ENCODE measurements at regions not wholly inside any gene's neighbourhood (a gene's known extent, or its start where the extent isn't known, plus 50 kb on each side); places are given as distances from the start of the nearest gene placed in this dataset.

DNA sequence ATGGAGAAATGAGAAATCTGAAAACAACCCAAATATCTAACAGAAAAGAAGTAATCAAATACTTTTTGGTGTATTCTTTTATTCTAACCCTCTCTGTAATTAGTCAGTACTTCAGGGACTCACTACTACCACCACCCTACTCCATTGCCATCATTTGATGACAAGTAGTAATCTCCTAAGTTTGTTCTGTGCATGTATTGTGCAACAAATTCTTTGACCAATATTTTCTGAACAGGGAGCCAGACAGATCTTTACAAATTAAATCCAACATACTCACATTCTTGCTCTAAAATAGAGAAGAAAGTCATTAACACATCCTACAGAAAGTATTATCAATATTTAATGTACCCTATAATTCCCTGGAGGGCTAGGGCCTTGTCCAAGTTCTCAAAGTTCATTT lies 1416.4 kb downstream of the DSC3 start:
- Histone ChIP-seq H3K9me3 (ENCODE audit: insufficient read depth, low read length, severe bottlenecking) (no peaks in the 10 kb centered on the region), H3K79me2 (ENCODE audit: insufficient read depth, low read length) (no peaks in the 10 kb centered on the region), H4K20me1 (ENCODE audit: insufficient read depth, low read length) (no peaks in the 10 kb centered on the region), H3K36me3 (ENCODE audit: insufficient read depth, low read length) (no peaks in the 10 kb centered on the region), H3K4me1 (ENCODE audit: insufficient read depth, low read length) (no peaks in the 10 kb centered on the region), H3K27me3 (ENCODE audit: insufficient read depth, low read length, poor library complexity) (no peaks in the 10 kb centered on the region), H3K4me3 (ENCODE audit: low read depth in 1 of 2, low read length in 2 of 2) (no peak overlapping the region), H2AFZ (ENCODE audit: low read depth, low read length) (no peak overlapping the region), H3K4me2 (ENCODE audit: insufficient read depth, low read length) (no peak overlapping the region), H3K27ac (ENCODE audit: low read length) (no peak overlapping the region), H3K9ac (ENCODE audit: low read depth, low read length) (no peak overlapping the region)
- DNase-seq (no peak), ATAC-seq (ENCODE audit: insufficient read depth, low read depth) (no peak)
- TF ChIP-seq CTCF (IDR thresholded peaks at IDR 0.05; ENCODE audit: borderline replicate concordance, extremely low read depth, low read length, poor library complexity, severe bottlenecking) (no peak), EZH2 (IDR thresholded peaks at IDR 0.05; ENCODE audit: borderline replicate concordance, low read depth, low read length, severe bottlenecking) (no peak)

DNA sequence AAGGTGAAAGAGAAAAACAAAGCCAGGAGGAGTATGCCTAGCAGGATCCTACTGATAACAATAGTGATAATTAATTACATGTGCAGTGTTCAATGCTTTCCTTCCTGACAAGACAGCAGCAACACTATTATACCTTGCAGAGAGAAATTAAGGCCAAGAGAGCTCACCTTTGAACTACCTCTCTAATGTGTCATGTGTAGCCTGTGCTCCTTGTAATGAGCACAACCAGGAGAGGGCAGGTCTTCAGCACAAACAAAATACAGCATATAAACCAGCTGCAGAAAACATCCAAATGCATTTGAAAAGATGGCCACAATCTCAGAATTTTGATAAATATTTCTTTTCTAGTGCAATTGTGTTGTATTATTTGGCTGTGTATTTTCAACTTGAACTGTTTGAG lies 1425.7 kb downstream of the DSC3 start:
- no peaks in the 10 kb centered on the region for H3K4me1 ChIP-seq (ENCODE audit: insufficient read depth, low read length)
- H3K4me2 ChIP-seq (ENCODE audit: insufficient read depth, low read length) = no peak overlapping the region
- no peak overlapping the region for H3K4me3 ChIP-seq (ENCODE audit: low read depth in 1 of 2, low read length in 2 of 2)
- H3K79me2 ChIP-seq (ENCODE audit: insufficient read depth, low read length) = no peaks in the 10 kb centered on the region
- no peak for ATAC-seq (ENCODE audit: insufficient read depth, low read depth)
- no peaks in the 10 kb centered on the region for H3K9me3 ChIP-seq (ENCODE audit: insufficient read depth, low read length, severe bottlenecking)
- TF ChIP-seq EZH2 (IDR thresholded peaks at IDR 0.05; ENCODE audit: borderline replicate concordance, low read depth, low read length, severe bottlenecking) = no peak
- TF ChIP-seq CTCF (IDR thresholded peaks at IDR 0.05; ENCODE audit: borderline replicate concordance, extremely low read depth, low read length, poor library complexity, severe bottlenecking) = no peak
- no peak for DNase-seq
- no peak overlapping the region for H2AFZ ChIP-seq (ENCODE audit: low read depth, low read length)
- H4K20me1 ChIP-seq (ENCODE audit: insufficient read depth, low read length) = no peaks in the 10 kb centered on the region
- no peak overlapping the region for H3K27ac ChIP-seq (ENCODE audit: low read length)
- no peak overlapping the region for H3K9ac ChIP-seq (ENCODE audit: low read depth, low read length)
- no peaks in the 10 kb centered on the region for H3K36me3 ChIP-seq (ENCODE audit: insufficient read depth, low read length)
- no peaks in the 10 kb centered on the region for H3K27me3 ChIP-seq (ENCODE audit: insufficient read depth, low read length, poor library complexity)

- H3K4me1 ChIP-seq (ENCODE audit: insufficient read depth, low read length) = no peaks in the 10 kb centered on the region
- H3K27ac ChIP-seq (ENCODE audit: low read length) = no peak overlapping the region
Observed at GRCh38 chr18:29608982-29609381, 1432.1 kb upstream of the CDH2 start.

More at GRCh38 chr18:29608982-29609381, 1432.1 kb upstream of the CDH2 start:
- Histone ChIP-seq H3K79me2 (ENCODE audit: insufficient read depth, low read length) (no peaks in the 10 kb centered on the region), H3K9ac (ENCODE audit: low read depth, low read length) (no peak overlapping the region), H2AFZ (ENCODE audit: low read depth, low read length) (no peak overlapping the region), H3K36me3 (ENCODE audit: insufficient read depth, low read length) (no peaks in the 10 kb centered on the region), H3K27me3 (ENCODE audit: insufficient read depth, low read length, poor library complexity) (no peaks in the 10 kb centered on the region), H3K9me3 (ENCODE audit: insufficient read depth, low read length, severe bottlenecking) (peaks cover 14% of the 10 kb centered on the region), H4K20me1 (ENCODE audit: insufficient read depth, low read length) (no peaks in the 10 kb centered on the region), H3K4me2 (ENCODE audit: insufficient read depth, low read length) (no peak overlapping the region), H3K4me3 (ENCODE audit: low read depth in 1 of 2, low read length in 2 of 2) (no peak overlapping the region)
- TF ChIP-seq CTCF (IDR thresholded peaks at IDR 0.05; ENCODE audit: borderline replicate concordance, extremely low read depth, low read length, poor library complexity, severe bottlenecking) (no peak), EZH2 (IDR thresholded peaks at IDR 0.05; ENCODE audit: borderline replicate concordance, low read depth, low read length, severe bottlenecking) (no peak)
- no peak for ATAC-seq (ENCODE audit: insufficient read depth, low read depth)
- DNase-seq = no peak
